HG03457 (cell line): ENCODE measurements at regions not wholly inside any gene's neighbourhood (a gene's known extent, or its start where the extent isn't known, plus 50 kb on each side); places are given as distances from the start of the nearest gene placed in this dataset.
A peak's percentile ranks its signal among the peaks of the same experiment; 100 is the strongest.

Experiments used
- ATAC-seq: cut with Tn5 transposase; IDR thresholded peaks from one replicate; pipeline ENCODE4 v1.9.1; 2021; ENCODE audit warnings: moderate number of reproducible peaks; ENCODE audit not compliant: unreplicated experiment

- no peak for ATAC-seq
Observed at GRCh38 chr14:22458737-22459136, 130.3 kb downstream of the DAD1 start.

- no peak for ATAC-seq
Observed at GRCh38 chr14:22456998-22457594, 131.9 kb downstream of the DAD1 start.

GRCh38 chr14:22456421-22456820 lies 132.6 kb downstream of the DAD1 start:
- no peak for ATAC-seq

GRCh38 chr14:22452330-22452729 lies 136.7 kb downstream of the DAD1 start:
- ATAC-seq = no peak

- ATAC-seq = no peak
Observed at GRCh38 chr14:22450266-22450665, 138.8 kb downstream of the DAD1 start.

GRCh38 chr14:22449600-22449905 lies 139.5 kb downstream of the DAD1 start:
- ATAC-seq = no peak

GRCh38 chr14:22448905-22449599 lies 140.0 kb downstream of the DAD1 start:
- ATAC-seq = peak; percentile 35

- peak; percentile 45 for ATAC-seq
Observed at GRCh38 chr14:22448035-22448904, 140.8 kb downstream of the DAD1 start.

GRCh38 chr14:22438742-22439141 lies 150.3 kb downstream of the DAD1 start:
- ATAC-seq = no peak

- no peak for ATAC-seq
Observed at GRCh38 chr14:22434901-22435550, 154.0 kb downstream of the DAD1 start.

GRCh38 chr14:22434030-22434429 lies 155.0 kb downstream of the DAD1 start:
- no peak for ATAC-seq

GRCh38 chr14:22433069-22433468 lies 156.0 kb downstream of the DAD1 start:
- no peak for ATAC-seq

GRCh38 chr14:22432348-22432976 lies 156.6 kb downstream of the DAD1 start:
- no peak for ATAC-seq

GRCh38 chr14:22429546-22430294 lies 159.3 kb downstream of the DAD1 start:
- no peak for ATAC-seq

- no peak for ATAC-seq
Observed at GRCh38 chr14:22428700-22429291, 160.2 kb downstream of the DAD1 start.

GRCh38 chr14:22427771-22428231 lies 161.2 kb downstream of the DAD1 start:
- ATAC-seq = no peak

GRCh38 chr14:22426711-22427110 lies 162.3 kb downstream of the DAD1 start:
- ATAC-seq = no peak

GRCh38 chr14:22423958-22424357 lies 165.1 kb downstream of the DAD1 start:
- ATAC-seq = no peak

GRCh38 chr14:22422238-22422637 lies 166.8 kb downstream of the DAD1 start:
- no peak for ATAC-seq
